CD8-positive, alpha-beta memory T cell (primary cell): ENCODE measurements at regions not wholly inside any gene's neighbourhood (a gene's known extent, or its start where the extent isn't known, plus 50 kb on each side); places are given as distances from the start of the nearest gene placed in this dataset.

ENCODE experiments used
- CTCF ChIA-PET: fragments of 350-600 bp; sonication (Branson Sonifier 250); formaldehyde crosslinking; loops from one replicate; lab custom pipeline; 2021; ENCODE audit warnings: antibody characterized with exemption; lab: Charles Lee
- POLR2A ChIA-PET: fragments of 350-600 bp; sonication (Branson Sonifier 250); formaldehyde crosslinking; loops from one replicate; lab custom pipeline; 2021; ENCODE audit warnings: antibody characterized with exemption; lab: Charles Lee
- DNase-seq, 5 donors: peaks; one replicate each; pipeline versions ENCODE4 v3.0.0 to v3.0.0-alpha.2; 2020 to 2022; ENCODE audit warnings: mixed read lengths in 1 of 5
- H3K27ac ChIP-seq: one replicate; pipeline ENCODE4 v1.7.0; 2013; ENCODE audit warnings: low read depth, mild to moderate bottlenecking, low read length, moderate library complexity
- H3K27me3 ChIP-seq: 2 replicates; pipeline ENCODE4 v1.7.0; 2013; ENCODE audit warnings: low read length, mild to moderate bottlenecking; ENCODE audit not compliant: insufficient read depth, poor library complexity, severe bottlenecking
- H3K36me3 ChIP-seq: 2 replicates; pipeline ENCODE4 v1.7.0; 2013; ENCODE audit warnings: mild to moderate bottlenecking, low read length, moderate library complexity; ENCODE audit not compliant: insufficient read depth
- H3K4me1 ChIP-seq: 2 replicates; pipeline ENCODE4 v1.7.0; 2013; ENCODE audit warnings: mild to moderate bottlenecking, low read length, moderate library complexity; ENCODE audit not compliant: insufficient read depth
- H3K4me3 ChIP-seq: 2 replicates; pipeline ENCODE4 v1.7.0; 2013; ENCODE audit warnings: mild to moderate bottlenecking, low read length
- H3K9me3 ChIP-seq: 2 replicates; pipeline ENCODE4 v1.7.0; 2013; ENCODE audit warnings: mild to moderate bottlenecking, low read length
- H3K27ac Mint-ChIP-seq, 8 donors: one replicate each; pipeline ENCODE4 v1.8.0; 2020 to 2021; ENCODE audit warnings: mixed read lengths in 8 of 8, mild to moderate bottlenecking in 6 of 8, inconsistent platforms in 3 of 8, moderate library complexity in 3 of 8
- H3K27me3 Mint-ChIP-seq, 2 donors: one replicate each; pipeline ENCODE4 v1.8.0; 2020 to 2021; ENCODE audit warnings: mixed read lengths in 2 of 2, mild to moderate bottlenecking in 1 of 2, moderate library complexity in 1 of 2
- H3K36me3 Mint-ChIP-seq, 3 donors: one replicate each; pipeline ENCODE4 v1.8.0; 2020 to 2021; ENCODE audit warnings: mixed read lengths in 3 of 3, inconsistent platforms in 1 of 3, mild to moderate bottlenecking in 1 of 3
- H3K4me1 Mint-ChIP-seq, 3 donors: one replicate each; pipeline ENCODE4 v1.8.0; 2020 to 2021; ENCODE audit warnings: mixed read lengths in 3 of 3, inconsistent platforms in 1 of 3, mild to moderate bottlenecking in 1 of 3
- H3K4me3 Mint-ChIP-seq, 7 donors: one replicate each; pipeline ENCODE4 v1.8.0; 2020 to 2021; ENCODE audit warnings: mixed read lengths in 7 of 7, mild to moderate bottlenecking in 6 of 7, moderate library complexity in 4 of 7, inconsistent platforms in 2 of 7
- H3K9me3 Mint-ChIP-seq, 5 donors: one replicate each; pipeline ENCODE4 v1.8.0; 2020 to 2022; ENCODE audit warnings: mixed read lengths in 5 of 5, mild to moderate bottlenecking in 3 of 5, moderate library complexity in 2 of 5, inconsistent platforms in 1 of 5

GRCh38 chr3:182165234-182165633 is 453.5 kb downstream of the SOX2 start:
- H3K27ac Mint-ChIP-seq: no peak overlapping the region
- H3K27me3 Mint-ChIP-seq: no peaks in the 10 kb centered on the region
- no peaks in the 10 kb centered on the region for H3K9me3 ChIP-seq
- ChIA-PET POLR2A (no interaction called here), CTCF (no interaction called here)
- H3K4me1 ChIP-seq: no peaks in the 10 kb centered on the region
- H3K36me3 Mint-ChIP-seq: no peaks in the 10 kb centered on the region
- H3K36me3 ChIP-seq: no peaks in the 10 kb centered on the region
- no peak overlapping the region for H3K4me3 ChIP-seq
- H3K9me3 Mint-ChIP-seq: no peaks in the 10 kb centered on the region
- no peak for DNase-seq
- H3K4me1 Mint-ChIP-seq: no peaks in the 10 kb centered on the region
- H3K4me3 Mint-ChIP-seq: no peak overlapping the region
- no peaks in the 10 kb centered on the region for H3K27me3 ChIP-seq
- no peak overlapping the region for H3K27ac ChIP-seq

- H3K27ac Mint-ChIP-seq: no peak overlapping the region
- CTCF ChIA-PET: no interaction called here
Observed at GRCh38 chr3:182172534-182172933, 460.8 kb downstream of the SOX2 start.

GRCh38 chr3:182178488-182179200 is 466.9 kb downstream of the SOX2 start:
- Histone ChIP-seq H3K4me1 (no peaks in the 10 kb centered on the region), H3K27ac (no peak overlapping the region), H3K9me3 (no peaks in the 10 kb centered on the region), H3K27me3 (no peaks in the 10 kb centered on the region), H3K36me3 (no peaks in the 10 kb centered on the region), H3K4me3 (no peak overlapping the region)
- POLR2A ChIA-PET: no interaction called here
- H3K4me1 Mint-ChIP-seq: no peaks in the 10 kb centered on the region
- CTCF ChIA-PET: no interaction called here
- H3K4me3 Mint-ChIP-seq: no peak overlapping the region
- H3K27me3 Mint-ChIP-seq: no peaks in the 10 kb centered on the region
- H3K36me3 Mint-ChIP-seq: no peaks in the 10 kb centered on the region
- peak overlapping the region in 1 of 8 donors; percentile 33 for H3K27ac Mint-ChIP-seq
- peaks cover 0 to 4% (median 2%) of the 10 kb centered on the region in 5 donors for H3K9me3 Mint-ChIP-seq
- no peak for DNase-seq

More at GRCh38 chr3:182172534-182172933, 460.8 kb downstream of the SOX2 start:
- H3K36me3 ChIP-seq: no peaks in the 10 kb centered on the region
- H3K4me3 Mint-ChIP-seq: no peak overlapping the region
- no peaks in the 10 kb centered on the region for H3K4me1 ChIP-seq
- H3K27ac ChIP-seq: no peak overlapping the region
- no peaks in the 10 kb centered on the region for H3K27me3 Mint-ChIP-seq
- H3K9me3 ChIP-seq: no peaks in the 10 kb centered on the region
- H3K4me3 ChIP-seq: no peak overlapping the region
- peaks cover 0 to 2% (median 0%) of the 10 kb centered on the region in 5 donors for H3K9me3 Mint-ChIP-seq
- H3K27me3 ChIP-seq: no peaks in the 10 kb centered on the region
- no peak for DNase-seq
- H3K4me1 Mint-ChIP-seq: no peaks in the 10 kb centered on the region
- H3K36me3 Mint-ChIP-seq: no peaks in the 10 kb centered on the region
- POLR2A ChIA-PET: no interaction called here

- no peak for DNase-seq
- no peak overlapping the region for H3K4me3 Mint-ChIP-seq
- peaks cover 0 to 1% of the 10 kb centered on the region in 2 donors for H3K27me3 Mint-ChIP-seq
- ChIA-PET POLR2A (no interaction called here), CTCF (no interaction called here)
- Histone ChIP-seq H3K4me3 (no peak overlapping the region), H3K27ac (no peak overlapping the region), H3K36me3 (no peaks in the 10 kb centered on the region), H3K27me3 (no peaks in the 10 kb centered on the region), H3K4me1 (no peaks in the 10 kb centered on the region), H3K9me3 (no peaks in the 10 kb centered on the region)
- no peaks in the 10 kb centered on the region for H3K36me3 Mint-ChIP-seq
- H3K27ac Mint-ChIP-seq: no peak overlapping the region
- H3K9me3 Mint-ChIP-seq: peaks cover 0 to 6% (median 0%) of the 10 kb centered on the region in 5 donors
- no peaks in the 10 kb centered on the region for H3K4me1 Mint-ChIP-seq
Observed at GRCh38 chr3:182179631-182180030, 467.9 kb downstream of the SOX2 start.

GRCh38 chr3:182180654-182181385 is 469.1 kb downstream of the SOX2 start:
- Histone ChIP-seq H3K4me3 (no peak overlapping the region), H3K9me3 (no peaks in the 10 kb centered on the region), H3K27me3 (no peaks in the 10 kb centered on the region), H3K36me3 (no peaks in the 10 kb centered on the region), H3K4me1 (no peaks in the 10 kb centered on the region), H3K27ac (no peak overlapping the region)
- peaks cover 0 to 1% of the 10 kb centered on the region in 2 donors for H3K27me3 Mint-ChIP-seq
- H3K9me3 Mint-ChIP-seq: peaks cover 0 to 6% (median 0%) of the 10 kb centered on the region in 5 donors
- ChIA-PET CTCF (no interaction called here), POLR2A (no interaction called here)
- H3K27ac Mint-ChIP-seq: no peak overlapping the region
- no peaks in the 10 kb centered on the region for H3K4me1 Mint-ChIP-seq
- no peak for DNase-seq
- H3K4me3 Mint-ChIP-seq: peak overlapping the region in 1 of 7 donors; percentile 9
- H3K36me3 Mint-ChIP-seq: no peaks in the 10 kb centered on the region

- H3K27me3 ChIP-seq: no peaks in the 10 kb centered on the region
- H3K4me1 ChIP-seq: no peaks in the 10 kb centered on the region
- CTCF ChIA-PET: no interaction called here
- peaks cover 2 to 7% (median 4%) of the 10 kb centered on the region in 5 donors for H3K9me3 Mint-ChIP-seq
- H3K27me3 Mint-ChIP-seq: peaks cover 0 to 1% of the 10 kb centered on the region in 2 donors
- H3K27ac Mint-ChIP-seq: no peak overlapping the region
- H3K4me3 Mint-ChIP-seq: no peak overlapping the region
- POLR2A ChIA-PET: no interaction called here
- no peaks in the 10 kb centered on the region for H3K9me3 ChIP-seq
- no peak overlapping the region for H3K27ac ChIP-seq
- no peaks in the 10 kb centered on the region for H3K4me1 Mint-ChIP-seq
- H3K36me3 Mint-ChIP-seq: no peaks in the 10 kb centered on the region
- no peak for DNase-seq
- H3K36me3 ChIP-seq: no peaks in the 10 kb centered on the region
- H3K4me3 ChIP-seq: no peak overlapping the region
Observed at GRCh38 chr3:182182531-182182968, 470.8 kb downstream of the SOX2 start.

- no peak for DNase-seq
- no peaks in the 10 kb centered on the region for H3K9me3 ChIP-seq
- peaks cover 2 to 14% (median 6%) of the 10 kb centered on the region in 5 donors for H3K9me3 Mint-ChIP-seq
- H3K27me3 Mint-ChIP-seq: peaks cover 0 to 1% of the 10 kb centered on the region in 2 donors
- no peak overlapping the region for H3K27ac ChIP-seq
- H3K4me1 ChIP-seq: no peaks in the 10 kb centered on the region
- no peaks in the 10 kb centered on the region for H3K4me1 Mint-ChIP-seq
- ChIA-PET CTCF (no interaction called here), POLR2A (no interaction called here)
- H3K27ac Mint-ChIP-seq: no peak overlapping the region
- H3K36me3 Mint-ChIP-seq: no peaks in the 10 kb centered on the region
- no peak overlapping the region for H3K4me3 ChIP-seq
- H3K27me3 ChIP-seq: no peaks in the 10 kb centered on the region
- H3K36me3 ChIP-seq: no peaks in the 10 kb centered on the region
- H3K4me3 Mint-ChIP-seq: no peak overlapping the region
Observed at GRCh38 chr3:182183716-182184430, 472.1 kb downstream of the SOX2 start.

GRCh38 chr3:182185313-182185712 is 473.6 kb downstream of the SOX2 start:
- Mint-ChIP-seq H3K4me1 (no peaks in the 10 kb centered on the region), H3K4me3 (no peak overlapping the region), H3K27ac (no peak overlapping the region), H3K36me3 (no peaks in the 10 kb centered on the region), H3K9me3 (peaks cover 2 to 17% (median 6%) of the 10 kb centered on the region in 5 donors), H3K27me3 (peaks cover 0 to 1% of the 10 kb centered on the region in 2 donors)
- Histone ChIP-seq H3K27ac (no peak overlapping the region), H3K36me3 (no peaks in the 10 kb centered on the region), H3K9me3 (no peaks in the 10 kb centered on the region), H3K27me3 (no peaks in the 10 kb centered on the region), H3K4me1 (no peaks in the 10 kb centered on the region), H3K4me3 (no peak overlapping the region)
- ChIA-PET CTCF (no interaction called here), POLR2A (no interaction called here)
- no peak for DNase-seq
